CD1c-positive myeloid dendritic cell (primary cell): ENCODE measurements at regions not wholly inside any gene's neighbourhood (a gene's known extent, or its start where the extent isn't known, plus 50 kb on each side); places are given as distances from the start of the nearest gene placed in this dataset.
A peak's percentile ranks its signal among the peaks of the same experiment; 100 is the strongest.
"Not testable (repeated sequence)": the region's sequence is repeated elsewhere in the genome, so short reads cannot be mapped to it uniquely, and the experiment has no call there.

Source experiments
- DNase-seq: peaks from one replicate; pipeline ENCODE4 v3.0.0-alpha.2; 2016; ENCODE audit errors: extremely low spot score

- no peak for DNase-seq
Measured at GRCh38 chr1:9465640-9466039, 73.6 kb upstream of the SLC25A33 start.

- DNase-seq, result no peak
Measured at GRCh38 chr1:9466780-9467758, 72.2 kb upstream of the SLC25A33 start.

GRCh38 chr1:9469882-9470281 is 69.4 kb upstream of the SLC25A33 start:
- DNase-seq, result not testable (repeated sequence)

- no peak for DNase-seq
Measured at GRCh38 chr1:9471679-9472078, 67.6 kb upstream of the SLC25A33 start.

GRCh38 chr1:9472386-9473031 is 66.8 kb upstream of the SLC25A33 start:
- no peak for DNase-seq

GRCh38 chr1:9473032-9473807 is 66.0 kb upstream of the SLC25A33 start:
- peak; percentile 2 for DNase-seq

- DNase-seq, result no peak
Measured at GRCh38 chr1:9475061-9475627, 64.1 kb upstream of the SLC25A33 start.

- DNase-seq, result no peak
Measured at GRCh38 chr1:9476790-9477463, 62.3 kb upstream of the SLC25A33 start.

- no peak for DNase-seq
Measured at GRCh38 chr1:9477535-9477934, 61.7 kb upstream of the SLC25A33 start.

- no peak for DNase-seq
Measured at GRCh38 chr1:9478021-9478420, 61.2 kb upstream of the SLC25A33 start.

- DNase-seq, result no peak
Measured at GRCh38 chr1:9481048-9481447, 58.2 kb upstream of the SLC25A33 start.

GRCh38 chr1:9482403-9482802 is 56.9 kb upstream of the SLC25A33 start:
- no peak for DNase-seq

GRCh38 chr1:9482816-9483572 is 56.3 kb upstream of the SLC25A33 start:
- DNase-seq, result no peak

GRCh38 chr1:9486466-9487140 is 52.7 kb upstream of the SLC25A33 start:
- DNase-seq, result no peak
